ENCODE measurements at regions not wholly inside any gene's neighbourhood (a gene's known extent, or its start where the extent isn't known, plus 50 kb on each side); places are given as distances from the start of the nearest gene placed in this dataset.

DNA sequence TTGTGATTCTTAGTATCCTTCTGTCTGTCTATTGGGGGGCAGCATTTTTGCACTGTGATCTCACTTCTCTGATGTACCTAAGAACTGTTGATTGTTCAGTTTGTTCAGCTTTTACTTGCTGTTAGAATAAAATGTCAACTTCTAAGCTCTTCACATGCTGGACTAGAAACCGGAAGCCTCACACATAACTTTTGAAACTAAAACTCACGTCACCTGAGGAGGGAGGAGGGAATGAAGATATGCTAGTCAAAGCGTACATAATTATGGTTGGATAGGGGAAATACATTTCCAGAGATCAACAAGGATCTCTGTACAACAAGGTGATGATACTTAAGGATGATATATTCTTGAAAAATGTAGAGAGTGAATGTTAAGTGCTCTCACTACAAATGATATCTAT, 609.7 kb downstream of the INHBA start:
- TF ChIP-seq MYC (IDR thresholded peaks at IDR 0.05; ENCODE audit: borderline replicate concordance, low read length) (no peak), PHF8 (IDR thresholded peaks at IDR 0.05; ENCODE audit: borderline replicate concordance, low read depth) (no peak), POLR2A (IDR thresholded peaks at IDR 0.05; ENCODE audit: low read length) (no peak), PBX3 (IDR thresholded peaks at IDR 0.05) (no peak), POLR2AphosphoS2 (conservative IDR thresholded peaks at IDR 0.05; ENCODE audit: low read length) (no peak), CHD4 (IDR thresholded peaks at IDR 0.05; ENCODE audit: borderline replicate concordance) (no peak), EP300 (IDR thresholded peaks at IDR 0.05) (no peak), CEBPB (IDR thresholded peaks at IDR 0.05) (no peak), RAD21 (conservative IDR thresholded peaks at IDR 0.05 in 1 of 2, IDR thresholded peaks at IDR 0.05 in 1 of 2) (no peak)
- TF ChIP-seq, protein P1, sequence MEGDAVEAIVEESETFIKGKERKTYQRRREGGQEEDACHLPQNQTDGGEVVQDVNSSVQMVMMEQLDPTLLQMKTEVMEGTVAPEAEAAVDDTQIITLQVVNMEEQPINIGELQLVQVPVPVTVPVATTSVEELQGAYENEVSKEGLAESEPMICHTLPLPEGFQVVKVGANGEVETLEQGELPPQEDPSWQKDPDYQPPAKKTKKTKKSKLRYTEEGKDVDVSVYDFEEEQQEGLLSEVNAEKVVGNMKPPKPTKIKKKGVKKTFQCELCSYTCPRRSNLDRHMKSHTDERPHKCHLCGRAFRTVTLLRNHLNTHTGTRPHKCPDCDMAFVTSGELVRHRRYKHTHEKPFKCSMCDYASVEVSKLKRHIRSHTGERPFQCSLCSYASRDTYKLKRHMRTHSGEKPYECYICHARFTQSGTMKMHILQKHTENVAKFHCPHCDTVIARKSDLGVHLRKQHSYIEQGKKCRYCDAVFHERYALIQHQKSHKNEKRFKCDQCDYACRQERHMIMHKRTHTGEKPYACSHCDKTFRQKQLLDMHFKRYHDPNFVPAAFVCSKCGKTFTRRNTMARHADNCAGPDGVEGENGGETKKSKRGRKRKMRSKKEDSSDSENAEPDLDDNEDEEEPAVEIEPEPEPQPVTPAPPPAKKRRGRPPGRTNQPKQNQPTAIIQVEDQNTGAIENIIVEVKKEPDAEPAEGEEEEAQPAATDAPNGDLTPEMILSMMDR (IDR thresholded peaks at IDR 0.05), result no peak
- TF ChIP-seq, protein P2, sequence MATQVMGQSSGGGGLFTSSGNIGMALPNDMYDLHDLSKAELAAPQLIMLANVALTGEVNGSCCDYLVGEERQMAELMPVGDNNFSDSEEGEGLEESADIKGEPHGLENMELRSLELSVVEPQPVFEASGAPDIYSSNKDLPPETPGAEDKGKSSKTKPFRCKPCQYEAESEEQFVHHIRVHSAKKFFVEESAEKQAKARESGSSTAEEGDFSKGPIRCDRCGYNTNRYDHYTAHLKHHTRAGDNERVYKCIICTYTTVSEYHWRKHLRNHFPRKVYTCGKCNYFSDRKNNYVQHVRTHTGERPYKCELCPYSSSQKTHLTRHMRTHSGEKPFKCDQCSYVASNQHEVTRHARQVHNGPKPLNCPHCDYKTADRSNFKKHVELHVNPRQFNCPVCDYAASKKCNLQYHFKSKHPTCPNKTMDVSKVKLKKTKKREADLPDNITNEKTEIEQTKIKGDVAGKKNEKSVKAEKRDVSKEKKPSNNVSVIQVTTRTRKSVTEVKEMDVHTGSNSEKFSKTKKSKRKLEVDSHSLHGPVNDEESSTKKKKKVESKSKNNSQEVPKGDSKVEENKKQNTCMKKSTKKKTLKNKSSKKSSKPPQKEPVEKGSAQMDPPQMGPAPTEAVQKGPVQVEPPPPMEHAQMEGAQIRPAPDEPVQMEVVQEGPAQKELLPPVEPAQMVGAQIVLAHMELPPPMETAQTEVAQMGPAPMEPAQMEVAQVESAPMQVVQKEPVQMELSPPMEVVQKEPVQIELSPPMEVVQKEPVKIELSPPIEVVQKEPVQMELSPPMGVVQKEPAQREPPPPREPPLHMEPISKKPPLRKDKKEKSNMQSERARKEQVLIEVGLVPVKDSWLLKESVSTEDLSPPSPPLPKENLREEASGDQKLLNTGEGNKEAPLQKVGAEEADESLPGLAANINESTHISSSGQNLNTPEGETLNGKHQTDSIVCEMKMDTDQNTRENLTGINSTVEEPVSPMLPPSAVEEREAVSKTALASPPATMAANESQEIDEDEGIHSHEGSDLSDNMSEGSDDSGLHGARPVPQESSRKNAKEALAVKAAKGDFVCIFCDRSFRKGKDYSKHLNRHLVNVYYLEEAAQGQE (IDR thresholded peaks at IDR 0.05), result no peak

Measured in A549 (cell line).